ENCODE measurements at regions not wholly inside any gene's neighbourhood (a gene's known extent, or its start where the extent isn't known, plus 50 kb on each side); places are given as distances from the start of the nearest gene placed in this dataset.

GRCh38 chr2:212665948-212666347 lies 127.3 kb upstream of the ERBB4 start:
- TF ChIP-seq CTCF (conservative IDR thresholded peaks at IDR 0.05; ENCODE audit: low read depth, low read length) (no peak), EZH2 (IDR thresholded peaks at IDR 0.05; ENCODE audit: borderline replicate concordance, low read depth, low read length, poor library complexity, severe bottlenecking) (no peak)
- CTCF ChIA-PET = no interaction called here
- Histone ChIP-seq H3K27ac (ENCODE audit: low read depth, low read length, poor library complexity, severe bottlenecking) (no peak overlapping the region), H3K4me1 (ENCODE audit: insufficient read depth, low read length, poor library complexity, severe bottlenecking) (no peaks in the 10 kb centered on the region), H3K9me3 (ENCODE audit: low read depth, low read length, poor library complexity, severe bottlenecking) (no peaks in the 10 kb centered on the region), H3K36me3 (ENCODE audit: insufficient read depth, low read length, poor library complexity, severe bottlenecking) (no peaks in the 10 kb centered on the region), H3K4me3 (ENCODE audit: low read depth, low read length, poor library complexity, severe bottlenecking) (no peak overlapping the region), H3K27me3 (replicated peaks; ENCODE audit: insufficient read depth, low read depth, low read length, poor library complexity) (no peaks in the 10 kb centered on the region)
- POLR2A ChIA-PET (ENCODE audit: low non-redundant PET) = no interaction called here
- no TSS peak for BruUV-seq (replicated peaks)
- intact Hi-C loops (cut with micrococcal nuclease; ENCODE audit: unreplicated experiment) = no loop called here
- peak; percentile 11 for DNase-seq (ENCODE audit: low spot score)

- ChIA-PET POLR2A (ENCODE audit: low non-redundant PET) (no interaction called here), CTCF (no interaction called here)
- DNase-seq (ENCODE audit: low spot score) = no peak
- no peaks in the 10 kb centered on the region for H3K4me1 ChIP-seq (ENCODE audit: insufficient read depth, low read length, poor library complexity, severe bottlenecking)
- TF ChIP-seq EZH2 (IDR thresholded peaks at IDR 0.05; ENCODE audit: borderline replicate concordance, low read depth, low read length, poor library complexity, severe bottlenecking) (no peak), CTCF (conservative IDR thresholded peaks at IDR 0.05; ENCODE audit: low read depth, low read length) (no peak)
- H3K9me3 ChIP-seq (ENCODE audit: low read depth, low read length, poor library complexity, severe bottlenecking) = peaks cover 5% of the 10 kb centered on the region
- no peaks in the 10 kb centered on the region for H3K27me3 ChIP-seq (replicated peaks; ENCODE audit: insufficient read depth, low read depth, low read length, poor library complexity)
- no peak overlapping the region for H3K4me3 ChIP-seq (ENCODE audit: low read depth, low read length, poor library complexity, severe bottlenecking)
- intact Hi-C loops (cut with micrococcal nuclease; ENCODE audit: unreplicated experiment) = no loop called here
- BruUV-seq (replicated peaks) = no TSS peak
- H3K36me3 ChIP-seq (ENCODE audit: insufficient read depth, low read length, poor library complexity, severe bottlenecking) = no peaks in the 10 kb centered on the region
- H3K27ac ChIP-seq (ENCODE audit: low read depth, low read length, poor library complexity, severe bottlenecking) = no peak overlapping the region
Observed at GRCh38 chr2:212659441-212659840, 120.8 kb upstream of the ERBB4 start.

GRCh38 chr2:212649646-212650045 lies 111.0 kb upstream of the ERBB4 start:
- no peak for DNase-seq (ENCODE audit: low spot score)
- intact Hi-C loops (cut with micrococcal nuclease; ENCODE audit: unreplicated experiment) = no loop called here

More at GRCh38 chr2:212649646-212650045, 111.0 kb upstream of the ERBB4 start:
- BruUV-seq (replicated peaks) = no TSS peak
- Histone ChIP-seq H3K36me3 (ENCODE audit: insufficient read depth, low read length, poor library complexity, severe bottlenecking) (no peaks in the 10 kb centered on the region), H3K9me3 (ENCODE audit: low read depth, low read length, poor library complexity, severe bottlenecking) (no peaks in the 10 kb centered on the region), H3K27me3 (replicated peaks; ENCODE audit: insufficient read depth, low read depth, low read length, poor library complexity) (no peaks in the 10 kb centered on the region), H3K4me1 (ENCODE audit: insufficient read depth, low read length, poor library complexity, severe bottlenecking) (no peaks in the 10 kb centered on the region), H3K4me3 (ENCODE audit: low read depth, low read length, poor library complexity, severe bottlenecking) (no peak overlapping the region), H3K27ac (ENCODE audit: low read depth, low read length, poor library complexity, severe bottlenecking) (no peak overlapping the region)
- POLR2A ChIA-PET (ENCODE audit: low non-redundant PET) = no interaction called here
- CTCF ChIA-PET = no interaction called here
- TF ChIP-seq CTCF (conservative IDR thresholded peaks at IDR 0.05; ENCODE audit: low read depth, low read length) (no peak), EZH2 (IDR thresholded peaks at IDR 0.05; ENCODE audit: borderline replicate concordance, low read depth, low read length, poor library complexity, severe bottlenecking) (no peak)

Measured in A673 (cell line).